NCI-H128 (cell line): ENCODE measurements at regions not wholly inside any gene's neighbourhood (a gene's known extent, or its start where the extent isn't known, plus 50 kb on each side); places are given as distances from the start of the nearest gene placed in this dataset.
"Not testable (repeated sequence)": the region's sequence is repeated elsewhere in the genome, so short reads cannot be mapped to it uniquely, and the experiment has no call there.

Source experiments
- DNase-seq: peaks from one replicate; lab custom pipeline; 2025; ENCODE audit not compliant: unreplicated experiment; lab: John Stamatoyannopoulos, UW

- not testable (repeated sequence) for DNase-seq
Measured at GRCh38 chr2:183788796-183789195, 664.6 kb downstream of the NUP35 start.

GRCh38 chr2:183792165-183792924, 668.1 kb downstream of the NUP35 start:
- not testable (repeated sequence) for DNase-seq

- no peak for DNase-seq
Measured at GRCh38 chr2:183798535-183798934, 674.3 kb downstream of the NUP35 start.

GRCh38 chr2:183799761-183800160, 675.5 kb downstream of the NUP35 start:
- DNase-seq, result no peak

- DNase-seq, result no peak
Measured at GRCh38 chr2:183803596-183803995, 679.4 kb downstream of the NUP35 start.

GRCh38 chr2:183807870-183808269, 683.6 kb downstream of the NUP35 start:
- no peak for DNase-seq

- DNase-seq, result no peak
Measured at GRCh38 chr2:183809404-183809803, 685.2 kb downstream of the NUP35 start.

- DNase-seq, result no peak
Measured at GRCh38 chr2:183811281-183811680, 687.0 kb downstream of the NUP35 start.

GRCh38 chr2:183812091-183812490, 687.8 kb downstream of the NUP35 start:
- DNase-seq, result no peak

- no peak for DNase-seq
Measured at GRCh38 chr2:183825710-183826109, 701.5 kb downstream of the NUP35 start.

- DNase-seq, result no peak
Measured at GRCh38 chr2:183829931-183830330, 705.7 kb downstream of the NUP35 start.

GRCh38 chr2:183837157-183837556, 712.9 kb downstream of the NUP35 start:
- DNase-seq, result no peak

GRCh38 chr2:183838295-183838694, 714.1 kb downstream of the NUP35 start:
- no peak for DNase-seq

- no peak for DNase-seq
Measured at GRCh38 chr2:183840061-183840584, 715.9 kb downstream of the NUP35 start.

- not testable (repeated sequence) for DNase-seq
Measured at GRCh38 chr2:183849826-183850225, 725.6 kb downstream of the NUP35 start.

GRCh38 chr2:183859129-183859528, 734.9 kb downstream of the NUP35 start:
- no peak for DNase-seq

GRCh38 chr2:183866666-183867065, 731.7 kb upstream of the ZNF804A start:
- no peak for DNase-seq

GRCh38 chr2:183867206-183867605, 731.1 kb upstream of the ZNF804A start:
- DNase-seq, result no peak

GRCh38 chr2:183868153-183868552, 730.2 kb upstream of the ZNF804A start:
- DNase-seq, result no peak

GRCh38 chr2:183868707-183869106, 729.6 kb upstream of the ZNF804A start:
- DNase-seq, result no peak

GRCh38 chr2:183872131-183872530, 726.2 kb upstream of the ZNF804A start:
- no peak for DNase-seq

- DNase-seq, result no peak
Measured at GRCh38 chr2:183881978-183882377, 716.4 kb upstream of the ZNF804A start.
